AG09319 (cell line): ENCODE measurements at regions not wholly inside any gene's neighbourhood (a gene's known extent, or its start where the extent isn't known, plus 50 kb on each side); places are given as distances from the start of the nearest gene placed in this dataset.

Source experiments
- DNase-seq: peaks from one replicate; pipeline ENCODE4 v3.0.0-alpha.2; 2010; ENCODE audit warnings: low read depth; ENCODE audit errors: extremely low read depth
- CTCF ChIP-seq: IDR thresholded peaks from 2 replicates; pipeline ENCODE4 v1.5.1; 2011; ENCODE audit warnings: low read depth, mild to moderate bottlenecking, inconsistent platforms, low read length, moderate library complexity

GRCh38 chr18:35826477-35826876 lies 146.0 kb upstream of the RMP24 start:
- no peak for TF ChIP-seq CTCF
- no peak for DNase-seq

GRCh38 chr18:35827275-35827902 lies 145.1 kb upstream of the RMP24 start:
- no peak for TF ChIP-seq CTCF
- no peak for DNase-seq

GRCh38 chr18:35827903-35828275 lies 144.6 kb upstream of the RMP24 start:
- no peak for DNase-seq
- no peak for TF ChIP-seq CTCF

GRCh38 chr18:35828591-35828990 lies 143.9 kb upstream of the RMP24 start:
- TF ChIP-seq CTCF, result no peak
- no peak for DNase-seq

- DNase-seq, result no peak
- no peak for TF ChIP-seq CTCF
Measured at GRCh38 chr18:35835366-35835765, 137.1 kb upstream of the RMP24 start.

GRCh38 chr18:35835833-35836232 lies 136.6 kb upstream of the RMP24 start:
- no peak for DNase-seq
- TF ChIP-seq CTCF, result no peak

- no peak for DNase-seq
- no peak for TF ChIP-seq CTCF
Measured at GRCh38 chr18:35836932-35837331, 135.5 kb upstream of the RMP24 start.
